Neural cell (in vitro differentiated cells): ENCODE measurements at regions not wholly inside any gene's neighbourhood (a gene's known extent, or its start where the extent isn't known, plus 50 kb on each side); places are given as distances from the start of the nearest gene placed in this dataset.

Source experiments
- H2AFZ ChIP-seq: fragments of 200-600, 300-800 bp; sonication (generic), shearing (Covaris generic); 2 replicates; pipeline ENCODE4 v1.6.0; 2014; ENCODE audit warnings: low read depth, mild to moderate bottlenecking, antibody characterized with exemption, low read length, moderate library complexity
- H3F3A ChIP-seq: fragments of 200-600 bp; shearing (Covaris generic); 2 replicates; pipeline ENCODE4 v1.6.1; 2016; ENCODE audit warnings: mild to moderate bottlenecking, moderate library complexity, mixed read lengths, antibody characterized with exemption, low read length; ENCODE audit not compliant: insufficient read depth, poor library complexity, severe bottlenecking
- H3K27ac ChIP-seq: fragments of 200-600, 300-800 bp; sonication (generic), shearing (Covaris generic); 2 replicates; pipeline ENCODE4 v1.5.1; 2014; ENCODE audit warnings: mild to moderate bottlenecking, low read length, moderate library complexity
- H3K27me3 ChIP-seq: fragments of 300-800, 200-600 bp; sonication (generic), shearing (Covaris generic); 2 replicates; pipeline ENCODE4 v1.6.0; 2014; ENCODE audit warnings: mild to moderate bottlenecking, low read depth, low read length, moderate library complexity; ENCODE audit not compliant: insufficient read depth
- H3K36me3 ChIP-seq: fragments of 300-800, 200-600 bp; sonication (generic), shearing (Covaris generic); 2 replicates; pipeline ENCODE4 v1.5.1; 2014; ENCODE audit warnings: mild to moderate bottlenecking, antibody characterized with exemption, low read length, moderate library complexity; ENCODE audit not compliant: insufficient read depth
- H3K4me2 ChIP-seq: fragments of 300-800, 200-600 bp; sonication (generic), shearing (Covaris generic); 2 replicates; pipeline ENCODE4 v1.6.0; 2014; ENCODE audit warnings: mild to moderate bottlenecking, low read length
- H3K4me3 ChIP-seq: fragments of 300-800, 200-600 bp; sonication (generic), shearing (Covaris generic); 2 replicates; pipeline ENCODE4 v1.5.1; 2014; ENCODE audit warnings: mild to moderate bottlenecking, low read length, moderate library complexity
- H3K79me2 ChIP-seq: fragments of 200-600 bp; shearing (Covaris generic); replicated peaks from 2 replicates; pipeline ENCODE4 v1.6.0; 2014; ENCODE audit warnings: mild to moderate bottlenecking, low read length, moderate library complexity; ENCODE audit not compliant: insufficient read depth
- H3K9ac ChIP-seq: fragments of 300-800, 200-600 bp; sonication (generic), shearing (Covaris generic); 2 replicates; pipeline ENCODE4 v1.6.1; 2016; ENCODE audit warnings: mild to moderate bottlenecking, low read length, mixed read lengths
- H3K9me2 ChIP-seq: fragments of 200-600 bp; shearing (Covaris generic); 2 replicates; pipeline ENCODE4 v1.6.1; 2016; ENCODE audit warnings: mild to moderate bottlenecking, low read length, mixed read lengths; ENCODE audit not compliant: insufficient read depth
- H3K9me3 ChIP-seq: fragments of 200-600, 300-800 bp; sonication (generic), shearing (Covaris generic); 2 replicates; pipeline ENCODE4 v1.6.1; 2016; ENCODE audit warnings: mild to moderate bottlenecking, mixed run types, low read length, moderate library complexity, mixed read lengths
- H4K20me1 ChIP-seq: fragments of 200-600 bp; shearing (Covaris generic); 2 replicates; pipeline ENCODE4 v1.6.1; 2016; ENCODE audit warnings: mild to moderate bottlenecking, mixed run types; ENCODE audit not compliant: insufficient read depth
- EP300 ChIP-seq: fragments of 450-650 bp; conservative IDR thresholded peaks from 2 replicates; pipeline ENCODE4 v1.6.1; 2014; ENCODE audit warnings: antibody characterized with exemption, mild to moderate bottlenecking, moderate library complexity; ENCODE audit not compliant: poor library complexity, severe bottlenecking
- EZH2 ChIP-seq: fragments of 200-600, 300-800 bp; shearing (Covaris generic), sonication (generic); IDR thresholded peaks from 2 replicates; pipeline ENCODE4 v1.6.1; 2014; ENCODE audit warnings: antibody characterized with exemption, low read length, borderline replicate concordance, mild to moderate bottlenecking; ENCODE audit not compliant: insufficient read depth, poor library complexity, severe bottlenecking
- MXI1 ChIP-seq: fragments of 450-650 bp; conservative IDR thresholded peaks from 2 replicates; pipeline ENCODE4 v1.6.1; 2014; ENCODE audit warnings: antibody characterized with exemption, mild to moderate bottlenecking; ENCODE audit not compliant: poor library complexity, severe bottlenecking
- POLR2AphosphoS5 ChIP-seq: IDR thresholded peaks from 2 replicates; pipeline ENCODE4 v1.6.1; 2012
- RAD21 ChIP-seq: fragments of 450-650 bp; conservative IDR thresholded peaks from 2 replicates; pipeline ENCODE4 v1.6.1; 2014; ENCODE audit warnings: antibody characterized with exemption, mild to moderate bottlenecking, moderate library complexity
- SMC3 ChIP-seq: fragments of 450-650 bp; conservative IDR thresholded peaks from 2 replicates; pipeline ENCODE4 v1.6.1; 2014; ENCODE audit warnings: antibody characterized with exemption, mild to moderate bottlenecking, moderate library complexity; ENCODE audit not compliant: poor library complexity
- TAF1 ChIP-seq: IDR thresholded peaks from 2 replicates; pipeline ENCODE4 v1.6.1; 2012; ENCODE audit warnings: low read depth
- TF ChIP-seq, protein P1 (sequence below): fragments of 450-650 bp; IDR thresholded peaks from 2 replicates; pipeline ENCODE4 v1.5.1; 2014; ENCODE audit warnings: antibody characterized with exemption, mild to moderate bottlenecking, moderate library complexity; ENCODE audit not compliant: poor library complexity, severe bottlenecking
- TF ChIP-seq, protein P2 (sequence below): IDR thresholded peaks from 2 replicates; pipeline ENCODE4 v1.6.1; 2012; ENCODE audit warnings: borderline replicate concordance

DNA sequence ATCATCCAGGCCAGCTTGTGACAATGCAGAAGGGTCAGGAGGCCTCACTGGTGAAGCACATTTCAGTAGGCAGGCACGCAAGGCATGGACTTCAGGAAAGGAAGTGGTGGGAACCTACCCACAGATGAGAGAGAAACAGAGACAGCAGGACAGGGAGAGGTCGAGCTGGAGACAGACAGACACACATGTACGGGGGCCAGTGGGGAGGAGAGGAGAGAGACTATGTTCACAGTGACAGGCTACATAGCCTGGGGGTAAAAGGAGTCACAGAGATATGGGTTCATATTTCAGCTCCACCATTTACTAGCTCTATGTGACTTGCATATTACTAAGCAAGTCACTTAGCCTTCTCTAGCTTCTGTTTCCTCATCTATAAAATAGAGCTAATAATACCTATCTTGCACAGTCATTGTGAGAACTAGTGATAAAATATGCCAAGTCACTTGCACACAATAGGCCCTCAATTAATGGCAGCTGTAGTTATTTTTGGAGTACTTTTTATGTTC is 91.1 kb upstream of the FUT8 start:
- TF ChIP-seq MXI1 (no peak), POLR2AphosphoS5 (no peak), RAD21 (no peak), EZH2 (no peak), SMC3 (no peak), TAF1 (no peak), EP300 (no peak)
- TF ChIP-seq, protein P1, sequence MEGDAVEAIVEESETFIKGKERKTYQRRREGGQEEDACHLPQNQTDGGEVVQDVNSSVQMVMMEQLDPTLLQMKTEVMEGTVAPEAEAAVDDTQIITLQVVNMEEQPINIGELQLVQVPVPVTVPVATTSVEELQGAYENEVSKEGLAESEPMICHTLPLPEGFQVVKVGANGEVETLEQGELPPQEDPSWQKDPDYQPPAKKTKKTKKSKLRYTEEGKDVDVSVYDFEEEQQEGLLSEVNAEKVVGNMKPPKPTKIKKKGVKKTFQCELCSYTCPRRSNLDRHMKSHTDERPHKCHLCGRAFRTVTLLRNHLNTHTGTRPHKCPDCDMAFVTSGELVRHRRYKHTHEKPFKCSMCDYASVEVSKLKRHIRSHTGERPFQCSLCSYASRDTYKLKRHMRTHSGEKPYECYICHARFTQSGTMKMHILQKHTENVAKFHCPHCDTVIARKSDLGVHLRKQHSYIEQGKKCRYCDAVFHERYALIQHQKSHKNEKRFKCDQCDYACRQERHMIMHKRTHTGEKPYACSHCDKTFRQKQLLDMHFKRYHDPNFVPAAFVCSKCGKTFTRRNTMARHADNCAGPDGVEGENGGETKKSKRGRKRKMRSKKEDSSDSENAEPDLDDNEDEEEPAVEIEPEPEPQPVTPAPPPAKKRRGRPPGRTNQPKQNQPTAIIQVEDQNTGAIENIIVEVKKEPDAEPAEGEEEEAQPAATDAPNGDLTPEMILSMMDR: no peak
- TF ChIP-seq, protein P2, sequence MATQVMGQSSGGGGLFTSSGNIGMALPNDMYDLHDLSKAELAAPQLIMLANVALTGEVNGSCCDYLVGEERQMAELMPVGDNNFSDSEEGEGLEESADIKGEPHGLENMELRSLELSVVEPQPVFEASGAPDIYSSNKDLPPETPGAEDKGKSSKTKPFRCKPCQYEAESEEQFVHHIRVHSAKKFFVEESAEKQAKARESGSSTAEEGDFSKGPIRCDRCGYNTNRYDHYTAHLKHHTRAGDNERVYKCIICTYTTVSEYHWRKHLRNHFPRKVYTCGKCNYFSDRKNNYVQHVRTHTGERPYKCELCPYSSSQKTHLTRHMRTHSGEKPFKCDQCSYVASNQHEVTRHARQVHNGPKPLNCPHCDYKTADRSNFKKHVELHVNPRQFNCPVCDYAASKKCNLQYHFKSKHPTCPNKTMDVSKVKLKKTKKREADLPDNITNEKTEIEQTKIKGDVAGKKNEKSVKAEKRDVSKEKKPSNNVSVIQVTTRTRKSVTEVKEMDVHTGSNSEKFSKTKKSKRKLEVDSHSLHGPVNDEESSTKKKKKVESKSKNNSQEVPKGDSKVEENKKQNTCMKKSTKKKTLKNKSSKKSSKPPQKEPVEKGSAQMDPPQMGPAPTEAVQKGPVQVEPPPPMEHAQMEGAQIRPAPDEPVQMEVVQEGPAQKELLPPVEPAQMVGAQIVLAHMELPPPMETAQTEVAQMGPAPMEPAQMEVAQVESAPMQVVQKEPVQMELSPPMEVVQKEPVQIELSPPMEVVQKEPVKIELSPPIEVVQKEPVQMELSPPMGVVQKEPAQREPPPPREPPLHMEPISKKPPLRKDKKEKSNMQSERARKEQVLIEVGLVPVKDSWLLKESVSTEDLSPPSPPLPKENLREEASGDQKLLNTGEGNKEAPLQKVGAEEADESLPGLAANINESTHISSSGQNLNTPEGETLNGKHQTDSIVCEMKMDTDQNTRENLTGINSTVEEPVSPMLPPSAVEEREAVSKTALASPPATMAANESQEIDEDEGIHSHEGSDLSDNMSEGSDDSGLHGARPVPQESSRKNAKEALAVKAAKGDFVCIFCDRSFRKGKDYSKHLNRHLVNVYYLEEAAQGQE: no peak
- no peak overlapping the region for H3K4me3 ChIP-seq
- no peaks in the 10 kb centered on the region for H3K27me3 ChIP-seq
- H3K9me2 ChIP-seq: no peaks in the 10 kb centered on the region
- no peak overlapping the region for H3K4me2 ChIP-seq
- no peak overlapping the region for H3K9ac ChIP-seq
- H3K27ac ChIP-seq: no peak overlapping the region
- no peaks in the 10 kb centered on the region for H3F3A ChIP-seq
- H3K9me3 ChIP-seq: no peaks in the 10 kb centered on the region
- H4K20me1 ChIP-seq: no peaks in the 10 kb centered on the region
- no peak overlapping the region for H2AFZ ChIP-seq
- H3K79me2 ChIP-seq: no peaks in the 10 kb centered on the region
- H3K36me3 ChIP-seq: no peaks in the 10 kb centered on the region

DNA sequence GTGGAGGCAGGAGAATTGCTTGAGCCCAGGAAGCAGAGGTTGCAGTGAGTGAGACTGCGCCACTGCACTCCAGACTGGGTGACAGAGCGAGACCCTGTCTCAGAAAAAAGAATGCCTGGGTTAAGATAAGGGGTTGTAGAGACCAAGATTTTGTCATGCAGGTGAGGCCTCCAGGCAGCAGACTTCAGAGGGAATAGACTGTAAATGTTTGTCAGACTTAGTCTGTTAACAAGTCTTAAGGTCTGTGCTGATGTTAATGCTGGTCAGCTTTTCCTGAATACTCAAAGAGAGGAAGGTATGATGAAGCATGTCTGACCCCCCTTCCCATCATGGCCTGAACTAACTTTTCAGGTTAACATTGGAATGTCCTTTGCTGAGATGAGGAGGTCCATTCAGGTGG is 83.0 kb upstream of the FUT8 start:
- Histone ChIP-seq H3K9ac (no peak overlapping the region), H3K9me3 (no peaks in the 10 kb centered on the region), H3K4me3 (no peak overlapping the region), H4K20me1 (no peaks in the 10 kb centered on the region), H3K36me3 (no peaks in the 10 kb centered on the region), H3K9me2 (no peaks in the 10 kb centered on the region), H3K27ac (no peak overlapping the region), H3F3A (no peaks in the 10 kb centered on the region), H3K27me3 (no peaks in the 10 kb centered on the region), H3K79me2 (no peaks in the 10 kb centered on the region), H3K4me2 (no peak overlapping the region), H2AFZ (no peak overlapping the region)
- no peak for TF ChIP-seq EP300
- TF ChIP-seq TAF1: no peak
- no peak for TF ChIP-seq RAD21
- no peak for TF ChIP-seq POLR2AphosphoS5
- TF ChIP-seq, protein P1: no peak
- TF ChIP-seq MXI1: no peak
- TF ChIP-seq, protein P2: no peak
